Cerebellar cortex (tissue), 1 donor: ENCODE measurements at regions not wholly inside any gene's neighbourhood (a gene's known extent, or its start where the extent isn't known, plus 50 kb on each side); places are given as distances from the start of the nearest gene placed in this dataset.

Experiments used
- DNase-seq: peaks from one replicate; pipeline ENCODE4 v3.0.0-alpha.2; 2015; ENCODE audit warnings: low spot score

- no peak for DNase-seq
These were observed 243.3 kb upstream of the NCKAP5 start for GRCh38 chr2:133811409-133812125.

GRCh38 chr2:133812826-133813617 lies 244.8 kb upstream of the NCKAP5 start:
- no peak for DNase-seq

GRCh38 chr2:133814890-133815289 lies 246.6 kb upstream of the NCKAP5 start:
- no peak for DNase-seq

- DNase-seq, result no peak
These were observed 247.8 kb upstream of the NCKAP5 start for GRCh38 chr2:133816037-133816436.

GRCh38 chr2:133817680-133818566 lies 249.7 kb upstream of the NCKAP5 start:
- no peak for DNase-seq

- DNase-seq, result no peak
These were observed 250.4 kb upstream of the NCKAP5 start for GRCh38 chr2:133818661-133819060.

- DNase-seq, result no peak
These were observed 251.6 kb upstream of the NCKAP5 start for GRCh38 chr2:133819906-133820305.

- DNase-seq, result no peak
These were observed 253.0 kb upstream of the NCKAP5 start for GRCh38 chr2:133821107-133821760.

- DNase-seq, result no peak
These were observed 254.4 kb upstream of the NCKAP5 start for GRCh38 chr2:133822517-133823225.

- no peak for DNase-seq
These were observed 254.9 kb upstream of the NCKAP5 start for GRCh38 chr2:133823226-133823550.

GRCh38 chr2:133824869-133825268 lies 256.6 kb upstream of the NCKAP5 start:
- DNase-seq, result no peak

- DNase-seq, result no peak
These were observed 257.5 kb upstream of the NCKAP5 start for GRCh38 chr2:133825778-133826177.

- DNase-seq, result no peak
These were observed 260.6 kb upstream of the NCKAP5 start for GRCh38 chr2:133828913-133829312.

GRCh38 chr2:133829450-133830020 lies 261.3 kb upstream of the NCKAP5 start:
- no peak for DNase-seq

- no peak for DNase-seq
These were observed 265.5 kb upstream of the NCKAP5 start for GRCh38 chr2:133833746-133834145.

- DNase-seq, result no peak
These were observed 267.8 kb upstream of the NCKAP5 start for GRCh38 chr2:133835821-133836619.

- no peak for DNase-seq
These were observed 268.6 kb upstream of the NCKAP5 start for GRCh38 chr2:133836691-133837345.

- no peak for DNase-seq
These were observed 269.3 kb upstream of the NCKAP5 start for GRCh38 chr2:133837441-133838094.
